ENCODE measurements at regions not wholly inside any gene's neighbourhood (a gene's known extent, or its start where the extent isn't known, plus 50 kb on each side); places are given as distances from the start of the nearest gene placed in this dataset.
"Not testable (repeated sequence)": the region's sequence is repeated elsewhere in the genome, so short reads cannot be mapped to it uniquely, and the experiment has no call there.

DNA sequence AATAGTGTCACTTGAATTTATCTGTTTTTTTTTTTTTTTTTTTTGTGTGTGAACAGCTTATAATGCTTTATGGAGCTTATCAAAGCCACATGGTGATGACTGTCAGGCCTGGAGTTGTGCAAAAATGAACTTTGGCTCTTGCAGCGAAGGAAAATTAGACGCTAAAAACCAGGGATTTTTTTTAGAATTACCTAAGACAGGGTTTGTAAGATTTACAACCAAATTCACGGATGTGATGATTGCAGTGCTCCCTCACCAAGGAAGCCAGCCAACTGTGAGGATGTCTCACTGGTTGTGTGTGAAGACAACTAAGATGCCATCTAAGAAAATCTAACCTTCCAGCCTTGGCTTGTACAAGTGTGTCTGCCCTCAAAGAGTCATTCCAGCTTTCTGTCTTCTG lies 127.1 kb upstream of the SLC4A4 start:
- DNase-seq = no peak

DNA sequence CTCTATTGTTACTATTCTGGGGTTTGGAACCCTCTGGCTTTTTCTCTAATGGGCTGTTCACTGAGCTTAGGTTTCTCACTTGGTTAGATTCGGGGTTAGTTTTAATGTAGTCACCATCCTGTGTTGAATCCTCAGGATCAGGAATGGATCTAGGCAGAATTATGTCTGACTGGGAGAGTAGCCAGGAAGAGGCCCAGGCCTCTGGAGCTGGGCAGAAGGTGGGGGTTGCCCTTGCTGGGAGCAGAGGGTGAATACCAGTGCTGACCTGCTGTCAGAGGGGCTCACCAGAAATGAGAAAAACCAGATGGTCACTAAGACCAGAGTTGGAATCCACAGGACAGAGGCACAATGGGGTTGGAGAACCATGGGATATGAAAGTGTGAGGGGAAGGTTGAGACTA lies 126.6 kb upstream of the SLC4A4 start:
- no peak for DNase-seq

DNA sequence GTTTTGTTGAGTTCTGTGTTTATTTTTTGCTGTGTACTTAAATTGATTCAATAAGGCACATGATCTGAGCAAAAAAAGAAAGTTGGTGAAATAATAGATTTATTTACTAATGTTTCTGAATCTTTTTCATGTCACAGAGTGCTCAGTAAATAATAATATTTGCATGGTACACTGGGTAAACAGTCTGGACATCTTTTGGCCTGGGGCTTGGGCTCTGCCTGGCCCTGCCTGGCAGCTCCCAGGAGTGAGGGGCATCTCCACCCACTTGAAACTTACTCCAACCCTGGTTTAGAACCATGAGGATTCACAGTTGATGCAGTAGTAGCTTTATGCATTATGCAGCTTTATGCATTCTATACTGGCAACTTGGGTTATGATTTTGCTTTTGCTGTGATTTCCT lies 124.2 kb upstream of the SLC4A4 start:
- no peak for DNase-seq

DNA sequence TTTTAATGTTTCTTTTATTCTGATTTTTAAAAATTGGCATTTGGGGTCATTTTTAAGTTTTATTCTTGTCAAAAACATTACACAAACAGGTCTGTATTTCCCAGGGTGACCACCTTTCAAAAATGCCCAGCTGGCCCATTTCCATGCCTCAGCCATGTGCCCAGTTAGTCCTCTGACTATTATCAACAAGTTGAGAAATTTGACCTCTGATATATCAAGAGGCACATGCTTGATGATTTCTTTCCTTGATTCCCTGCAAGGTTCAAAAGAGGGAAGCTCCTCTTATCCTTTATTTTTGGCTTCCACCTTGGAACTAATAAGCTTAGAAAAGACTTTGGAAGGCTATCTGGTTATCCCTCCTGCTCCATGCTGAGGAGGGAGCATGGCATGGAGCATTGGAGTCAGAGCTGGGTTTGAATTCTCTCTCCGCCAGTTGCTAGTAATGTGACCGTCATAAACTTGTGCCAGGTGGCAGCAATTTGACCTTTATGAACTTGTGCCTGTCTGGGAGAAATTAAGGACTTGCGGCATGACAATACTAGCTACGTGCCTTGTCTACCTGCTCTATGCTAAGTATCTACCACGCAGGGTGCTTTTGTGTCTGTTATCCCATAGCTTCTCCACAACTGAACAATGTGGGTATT lies 122.4 kb upstream of the SLC4A4 start:
- DNase-seq = no peak

DNA sequence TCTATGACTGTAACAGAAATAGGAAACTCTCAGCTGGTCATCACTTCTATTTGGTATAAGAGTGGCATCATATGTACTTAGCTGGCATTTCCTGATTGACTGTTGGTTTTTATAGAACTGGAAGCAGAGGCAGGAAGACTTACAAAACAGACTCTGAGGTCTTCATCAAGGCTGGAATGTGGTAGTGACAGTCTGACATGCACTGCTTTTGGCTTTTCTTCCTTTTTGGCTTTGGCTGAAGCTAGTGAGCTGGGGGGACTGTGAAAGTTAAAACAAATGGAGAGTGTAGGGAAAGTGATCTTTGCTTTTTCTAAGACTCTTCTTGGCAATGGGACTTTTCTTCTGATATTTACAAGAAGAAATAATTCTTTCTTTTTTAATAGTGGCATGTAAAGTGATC lies 121.1 kb upstream of the SLC4A4 start:
- DNase-seq = no peak

DNA sequence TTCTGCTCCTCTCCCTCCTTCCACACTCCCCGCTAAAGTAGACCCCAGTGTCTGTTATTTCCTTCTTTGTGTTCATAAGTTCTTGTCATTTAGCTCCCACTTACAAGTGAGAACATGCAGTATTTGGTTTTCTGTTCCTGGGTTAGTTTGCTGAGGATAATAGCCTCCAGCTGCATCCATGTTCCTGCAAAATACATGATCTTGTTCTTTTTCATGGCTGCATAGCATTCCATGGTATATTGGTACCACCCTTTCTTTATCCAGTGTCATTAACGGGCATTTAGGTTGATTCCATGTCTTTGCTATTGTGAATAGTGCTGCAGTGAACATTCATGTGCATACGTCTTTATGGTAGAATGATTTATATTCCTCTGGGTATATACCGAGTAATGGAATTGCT lies 118.0 kb upstream of the SLC4A4 start:
- not testable (repeated sequence) for DNase-seq

DNA sequence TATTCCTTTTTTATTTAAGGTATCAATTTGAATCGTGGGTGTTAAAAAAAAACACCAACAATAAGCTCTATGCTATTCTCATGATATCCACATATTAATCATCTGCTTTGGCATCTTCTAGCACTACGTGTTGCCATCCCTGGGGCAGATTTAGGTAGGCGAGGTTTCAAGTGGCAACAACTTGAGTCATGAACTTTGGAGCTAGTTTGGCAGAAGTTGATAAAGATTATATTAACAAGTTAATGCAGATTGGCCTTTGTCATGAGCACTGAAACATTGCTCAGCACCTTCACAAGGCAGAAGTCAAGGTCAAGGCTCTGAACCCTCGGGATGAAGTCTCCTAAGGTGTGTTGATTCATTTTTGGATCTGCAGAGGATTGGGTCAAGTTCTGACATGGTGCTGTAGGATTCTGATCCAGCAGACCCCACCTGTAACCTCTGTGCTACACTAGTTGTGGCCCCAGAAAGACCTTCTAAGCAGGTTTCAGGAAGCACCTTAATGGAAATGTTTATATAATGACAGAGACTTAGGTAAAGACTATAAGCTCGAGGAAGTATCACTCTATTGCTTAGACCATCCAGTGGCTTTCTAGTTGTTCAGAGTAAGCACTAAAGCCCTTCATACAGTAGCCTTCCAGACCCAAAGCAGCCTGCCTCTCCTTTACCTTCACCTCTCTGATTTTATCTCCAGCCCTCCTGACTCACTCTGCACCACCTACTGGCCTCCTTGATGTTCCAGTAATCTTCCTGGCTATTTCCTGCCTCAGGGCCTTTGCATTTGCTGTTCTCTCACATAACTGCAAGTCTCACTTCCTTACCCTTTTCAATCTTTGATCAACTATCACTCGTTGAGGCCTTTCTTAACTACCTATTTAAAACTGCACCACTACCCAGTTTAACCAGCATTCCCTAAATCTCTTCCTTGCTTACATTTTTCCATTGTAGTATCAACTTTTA lies 117.0 kb upstream of the SLC4A4 start:
- DNase-seq = no peak

DNA sequence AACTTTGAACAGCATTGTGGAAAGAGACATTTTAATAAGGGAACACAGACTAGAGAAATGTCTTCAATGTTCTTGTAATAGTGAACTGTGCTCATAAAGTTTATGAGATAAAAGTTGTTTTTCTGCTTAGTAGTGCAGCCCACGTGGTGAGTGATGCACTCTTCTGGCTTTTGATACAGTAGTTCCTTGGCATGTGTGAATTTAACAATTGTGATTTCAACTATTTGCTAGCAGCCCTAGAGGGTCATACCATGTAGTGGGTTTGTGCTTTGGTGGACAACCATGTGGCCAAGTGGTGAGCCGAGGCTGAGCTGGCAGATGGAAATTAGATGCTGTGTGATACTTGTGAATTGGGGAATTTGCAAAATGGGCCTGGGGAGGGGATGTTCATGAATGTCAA lies 116.2 kb upstream of the SLC4A4 start:
- no peak for DNase-seq

DNA sequence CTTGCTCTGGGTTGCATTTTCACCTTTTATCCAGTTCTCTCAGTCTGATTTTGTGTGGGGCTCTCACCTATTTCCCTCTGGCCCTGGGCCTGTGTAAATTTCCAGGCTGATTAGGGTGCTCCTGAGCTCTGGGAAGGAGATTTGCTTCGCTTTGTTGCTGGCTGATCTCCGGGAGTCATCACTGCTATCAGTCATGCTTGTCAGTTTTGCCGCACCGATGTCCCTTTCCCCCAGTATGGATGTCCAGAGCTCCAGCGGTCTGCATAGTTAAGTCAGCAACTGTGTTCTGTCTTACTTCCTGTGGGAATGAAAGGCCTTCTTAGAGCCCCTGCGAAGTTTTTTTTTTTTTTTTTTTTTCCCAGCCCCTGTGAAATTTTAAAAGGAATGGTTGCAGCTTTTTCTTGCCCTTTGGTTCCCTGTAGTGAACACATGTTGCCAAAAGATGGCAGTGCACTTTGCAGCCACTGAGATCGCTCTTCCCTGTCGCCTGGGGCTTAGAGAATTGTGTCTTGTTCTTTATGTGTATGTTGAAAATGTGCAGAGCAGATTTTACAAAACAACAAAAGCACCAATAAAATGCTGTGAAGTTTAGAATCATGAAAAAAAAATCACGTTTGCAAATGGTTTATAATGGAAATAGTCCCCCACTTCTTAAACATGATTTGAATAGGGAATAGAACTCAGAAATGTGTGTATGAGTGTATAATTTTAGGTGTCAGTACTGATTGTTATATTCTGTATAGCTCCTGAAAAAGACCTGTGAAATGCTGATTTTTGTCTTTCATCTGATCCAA lies 109.1 kb upstream of the SLC4A4 start:
- no peak for DNase-seq

DNA sequence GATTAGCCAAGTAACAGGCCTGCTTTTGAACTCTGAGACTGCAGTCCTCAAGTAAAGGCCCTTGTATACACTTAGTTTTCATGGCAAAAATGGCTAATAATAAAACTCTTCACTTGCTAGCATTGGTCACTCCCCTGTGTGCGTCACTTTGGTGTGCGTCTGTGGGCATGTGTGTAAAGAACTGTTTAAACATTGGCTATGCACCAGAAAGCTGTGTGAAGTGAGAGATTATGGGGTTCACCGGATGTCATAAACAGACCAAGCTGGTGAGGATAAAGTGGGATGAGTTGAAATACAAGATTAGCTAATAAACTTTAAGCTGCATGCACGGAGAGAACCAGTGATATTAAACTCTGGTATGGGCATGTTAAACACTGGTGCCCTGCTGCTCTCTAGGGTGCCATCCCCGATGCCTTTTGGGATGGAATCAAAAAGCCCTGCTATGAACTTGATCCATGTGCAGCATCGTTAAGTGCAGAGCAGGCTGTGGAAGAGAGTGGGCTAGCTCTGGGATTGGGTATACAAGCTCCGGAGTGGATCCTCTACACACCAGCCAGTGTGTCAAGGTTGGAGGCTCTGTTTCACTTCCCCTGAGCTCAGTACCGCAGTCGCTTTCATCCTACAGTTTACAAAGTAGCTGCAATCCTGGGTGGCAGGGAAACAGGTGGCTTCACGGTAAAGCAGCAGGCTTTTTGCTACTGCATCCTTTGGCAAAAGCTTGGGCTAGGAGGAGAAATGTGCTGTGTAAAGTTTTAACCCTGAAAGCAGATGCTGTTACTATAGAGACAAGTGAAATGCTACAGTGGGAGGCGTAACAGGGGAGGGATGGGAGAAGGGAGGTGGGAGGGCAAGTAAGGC lies 108.3 kb upstream of the SLC4A4 start:
- no peak for DNase-seq

DNA sequence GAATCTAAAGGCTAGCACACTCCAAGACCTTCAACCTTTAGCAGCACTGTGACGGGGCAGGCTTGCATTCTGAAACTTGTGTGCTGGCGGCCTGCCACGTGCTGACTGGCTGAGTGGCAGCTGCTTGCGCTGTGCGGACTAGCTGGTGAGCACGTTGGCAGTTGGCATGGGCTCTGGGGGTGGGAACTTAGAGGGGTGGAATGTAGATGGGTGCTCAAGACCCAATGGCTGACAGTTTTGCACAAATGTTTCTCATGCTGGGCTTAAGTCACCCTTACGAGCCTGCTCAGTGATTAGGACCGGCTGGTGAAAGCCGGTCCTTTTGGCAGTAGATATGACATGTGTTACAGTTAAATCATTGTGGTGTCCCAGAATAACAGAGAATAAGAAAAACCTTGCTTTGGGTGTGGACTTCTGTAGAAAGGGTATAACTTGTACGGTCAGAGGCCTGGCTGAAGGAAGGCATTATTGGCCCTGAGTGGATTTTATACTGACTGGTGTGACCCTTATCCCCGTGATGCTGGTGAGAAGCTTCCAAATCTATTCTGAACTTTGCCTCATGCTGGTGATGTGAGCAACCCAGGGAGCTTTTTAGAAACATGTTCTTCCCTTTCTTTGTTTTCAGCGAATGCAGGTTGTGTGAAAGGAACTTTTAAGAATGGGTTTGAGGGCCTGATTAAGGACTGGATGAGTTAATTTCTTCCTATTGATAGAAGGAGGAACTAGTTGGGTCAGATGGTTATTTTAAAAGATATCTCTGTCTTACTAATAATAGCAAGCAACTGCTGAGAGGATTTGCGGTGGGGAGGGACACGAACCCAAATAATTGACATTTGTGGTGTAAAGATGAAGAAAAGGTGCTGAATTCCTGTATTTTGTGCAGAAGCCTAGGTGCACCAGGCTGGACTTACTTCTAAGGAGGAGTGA lies 107.4 kb upstream of the SLC4A4 start:
- DNase-seq = peak; percentile 7

DNA sequence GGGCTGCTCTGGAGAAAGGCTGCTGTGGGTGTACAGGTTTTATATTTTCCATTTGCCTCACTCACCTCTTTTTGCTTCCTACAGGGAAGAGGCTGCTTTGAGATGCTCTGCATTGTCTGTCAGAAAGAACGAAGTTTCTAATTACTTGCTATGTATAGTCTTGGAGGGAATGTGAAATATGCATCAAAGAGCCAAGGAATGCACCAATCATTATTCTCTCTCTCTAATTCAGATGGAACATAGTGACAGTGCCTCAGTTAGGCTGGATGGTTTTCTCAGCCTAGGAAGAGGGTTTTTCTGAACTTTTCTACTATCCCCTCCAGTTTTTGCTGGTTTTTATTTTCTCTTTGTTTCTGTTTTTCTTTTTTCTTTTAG lies 106.8 kb upstream of the SLC4A4 start:
- DNase-seq = no peak

DNA sequence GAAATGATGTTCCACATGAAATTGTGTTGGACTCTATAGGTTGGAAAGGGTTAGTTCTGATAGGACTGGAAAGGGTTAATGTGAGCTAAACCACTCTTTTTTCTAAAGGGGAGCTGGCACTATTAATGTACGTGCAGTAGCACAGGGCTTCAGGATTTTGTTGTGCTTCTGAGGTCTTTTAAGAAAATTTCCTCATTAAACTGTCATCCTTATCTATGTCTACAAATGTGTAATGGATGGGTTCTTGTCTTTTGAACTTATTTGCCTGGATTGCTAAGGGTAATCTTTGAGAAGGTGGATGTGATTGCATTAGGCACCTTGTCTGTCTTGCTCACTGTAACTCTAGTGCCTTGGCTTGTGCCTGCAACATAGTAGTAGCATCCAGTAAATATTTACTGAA lies 106.0 kb upstream of the SLC4A4 start:
- no peak for DNase-seq

DNA sequence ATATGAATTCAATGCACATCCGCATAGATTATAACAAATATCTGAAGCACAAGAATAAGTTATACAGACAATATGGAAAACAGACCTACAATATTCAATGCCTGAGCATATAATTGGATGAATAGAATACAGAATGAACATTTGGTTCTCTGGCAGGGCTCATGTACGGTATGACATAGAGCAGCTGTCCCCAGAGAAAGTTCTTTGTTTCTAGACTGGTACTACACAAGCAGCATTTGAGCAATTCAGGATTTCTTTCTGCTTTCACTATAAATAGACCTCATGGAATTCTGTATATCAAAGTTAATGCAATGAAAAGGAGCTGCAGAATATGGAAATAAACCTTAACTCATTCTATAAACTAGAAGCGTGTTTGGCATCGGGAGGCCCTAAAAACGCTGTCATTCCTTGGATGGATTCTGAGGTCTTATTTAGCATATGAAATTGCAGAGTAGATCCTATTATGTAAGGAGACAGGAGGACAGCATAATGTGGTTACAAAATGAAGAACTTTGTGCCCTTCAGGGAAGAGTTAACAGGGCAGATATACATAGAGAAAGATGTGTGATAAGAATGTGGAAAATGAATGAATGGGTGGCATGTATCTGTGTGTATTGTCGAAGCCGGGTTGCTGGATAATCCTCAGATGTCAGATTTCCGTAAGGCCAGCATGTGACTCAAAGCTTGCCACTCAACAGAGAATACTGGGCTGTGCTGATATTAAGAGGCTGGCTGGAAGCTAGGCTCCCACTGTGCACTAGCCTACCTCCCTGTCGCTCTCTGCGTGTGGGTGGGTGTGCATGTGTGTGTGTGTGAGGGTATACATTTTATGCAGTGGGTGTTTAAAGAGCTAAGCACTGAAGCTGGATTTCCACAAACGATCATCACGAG lies 103.3 kb upstream of the SLC4A4 start:
- DNase-seq = no peak

DNA sequence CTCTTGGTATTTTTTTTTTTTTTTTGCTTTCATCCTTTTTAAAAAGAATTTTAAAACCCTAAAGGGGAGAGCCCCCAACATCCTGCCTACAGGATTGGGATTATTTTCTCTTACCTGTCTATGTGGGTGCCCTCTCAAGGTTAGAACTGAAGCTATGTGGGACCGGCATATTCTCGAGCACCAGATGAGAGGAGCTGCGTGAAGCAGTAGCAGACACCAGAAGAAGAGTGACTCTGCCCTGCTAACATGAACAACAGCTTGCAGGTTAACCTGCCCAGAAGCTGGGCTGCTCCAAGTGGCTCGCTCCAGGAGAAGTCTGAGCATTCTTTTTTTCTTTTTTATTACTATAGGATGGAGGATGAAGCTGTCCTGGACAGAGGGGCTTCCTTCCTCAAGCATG lies 102.6 kb upstream of the SLC4A4 start:
- no peak for DNase-seq

DNA sequence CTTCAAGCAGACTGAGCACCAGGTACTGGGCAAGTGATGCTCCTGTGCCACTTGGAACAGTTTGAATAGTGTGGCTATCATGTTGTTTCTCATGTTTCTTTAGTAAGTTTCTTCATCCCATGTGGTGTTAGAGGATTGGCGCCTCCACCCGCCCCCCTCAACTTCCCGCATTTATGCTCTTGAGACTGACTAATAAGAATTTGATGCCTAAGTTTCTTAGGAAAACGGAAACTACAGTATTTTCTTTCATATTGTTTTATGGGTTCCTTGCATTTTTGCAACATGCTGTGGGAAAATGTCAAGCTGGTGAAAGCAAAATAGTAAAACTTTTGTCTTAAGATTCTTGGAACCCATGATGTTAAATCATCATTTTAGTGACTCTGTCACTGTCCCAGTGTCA lies 101.2 kb upstream of the SLC4A4 start:
- no peak for DNase-seq

DNA sequence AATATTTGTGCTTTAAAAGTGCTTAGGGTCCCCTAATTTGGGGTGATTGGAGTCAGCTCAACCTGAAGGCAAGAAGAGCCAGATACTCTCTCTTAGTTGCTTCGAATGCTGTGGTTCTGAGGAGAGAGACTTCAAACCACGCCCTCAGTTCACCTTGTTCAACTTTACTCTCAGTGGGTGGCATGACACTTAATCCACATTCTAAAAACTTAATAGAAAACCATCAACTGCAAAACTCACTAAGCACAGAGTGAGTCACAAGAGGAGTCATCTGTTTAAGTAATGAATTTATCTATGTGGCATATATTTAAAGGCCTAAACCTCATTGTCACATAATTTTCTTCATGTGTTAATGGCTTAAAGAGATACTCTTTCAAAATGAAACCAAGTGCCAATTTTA lies 99.5 kb upstream of the SLC4A4 start:
- no peak for DNase-seq

DNA sequence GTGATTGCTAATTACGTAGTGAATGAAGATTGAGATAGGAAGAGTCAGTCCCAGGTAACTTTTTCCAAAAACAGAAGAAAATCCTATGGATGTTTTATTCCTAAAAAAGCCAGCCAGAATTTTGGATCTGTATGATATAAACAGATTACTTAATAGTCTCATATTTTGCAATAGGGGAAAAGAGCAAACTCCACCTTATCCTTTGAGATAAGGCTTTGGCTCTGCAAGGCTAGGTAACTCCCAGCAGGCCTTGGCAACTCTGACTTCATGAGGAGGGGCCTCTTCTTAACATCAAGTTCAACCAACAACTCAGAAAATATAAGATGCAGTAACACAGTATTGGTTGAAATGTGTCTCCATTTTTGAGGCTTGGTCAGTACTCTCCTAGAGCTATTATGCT lies 98.7 kb upstream of the SLC4A4 start:
- no peak for DNase-seq

DNA sequence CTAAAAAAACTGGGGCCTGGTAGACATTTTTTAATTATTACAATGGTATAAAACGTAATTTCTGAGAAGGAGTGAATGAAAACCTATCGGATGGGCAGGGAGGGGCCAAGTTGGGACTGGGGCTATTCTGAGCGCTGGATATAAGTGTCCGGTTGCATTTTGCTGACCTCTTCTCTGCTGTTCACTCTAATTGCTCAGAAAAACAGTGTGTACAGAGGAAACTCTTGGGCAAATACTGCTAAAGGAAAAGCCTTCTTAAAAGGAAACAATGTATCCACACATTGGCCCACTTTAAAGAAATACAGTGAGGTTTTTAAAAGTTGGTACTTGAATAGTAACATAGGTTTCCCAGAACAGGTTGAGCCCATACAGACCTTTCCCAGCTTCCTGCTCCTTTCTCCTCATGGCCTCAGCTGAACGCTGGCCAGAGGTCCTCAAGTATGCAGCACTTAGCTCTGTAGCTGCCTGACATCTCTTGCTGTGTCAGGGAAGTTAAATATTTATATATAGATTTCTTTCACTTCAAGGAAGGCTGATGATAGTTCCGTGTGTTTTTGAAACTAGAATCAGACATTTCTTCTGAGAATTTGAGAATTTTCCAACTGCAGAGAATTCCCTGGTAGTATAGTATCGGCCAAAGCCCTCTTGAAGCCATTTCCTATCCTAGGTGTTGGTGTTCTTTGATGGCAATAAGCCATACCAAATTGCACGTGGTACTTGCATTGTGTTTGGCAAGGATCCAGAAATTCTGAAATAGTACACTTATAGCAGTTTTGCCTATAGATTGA lies 97.1 kb upstream of the SLC4A4 start:
- DNase-seq = no peak
